ENCODE measurements at regions not wholly inside any gene's neighbourhood (a gene's known extent, or its start where the extent isn't known, plus 50 kb on each side); places are given as distances from the start of the nearest gene placed in this dataset.

GRCh38 chr12:114864837-114865551 is 181.0 kb upstream of the TBX3 start:
- TF ChIP-seq CTCF (IDR thresholded peaks at IDR 0.05): no peak
- no peaks in the 10 kb centered on the region for H3K4me1 ChIP-seq (ENCODE audit: control insufficient read depth in 1 of 2, insufficient read depth in 1 of 2, low read depth in 1 of 2, low read length in 1 of 2)

GRCh38 chr12:114863911-114864310 is 179.9 kb upstream of the TBX3 start:
- no peaks in the 10 kb centered on the region for H3K27me3 ChIP-seq
- no peaks in the 10 kb centered on the region for H3K9me3 ChIP-seq
- no peaks in the 10 kb centered on the region for H3K4me1 ChIP-seq (ENCODE audit: control insufficient read depth in 1 of 2, insufficient read depth in 1 of 2, low read depth in 1 of 2, low read length in 1 of 2)
- no peaks in the 10 kb centered on the region for H3K36me3 ChIP-seq
- TF ChIP-seq CTCF (IDR thresholded peaks at IDR 0.05): no peak
- no peak overlapping the region for H3K27ac ChIP-seq
- no peak overlapping the region for H3K4me3 ChIP-seq (ENCODE audit: low read depth in 1 of 2, low read length in 1 of 2)

More at GRCh38 chr12:114864837-114865551, 181.0 kb upstream of the TBX3 start:
- no peaks in the 10 kb centered on the region for H3K36me3 ChIP-seq
- H3K27ac ChIP-seq: no peak overlapping the region
- no peak overlapping the region for H3K4me3 ChIP-seq (ENCODE audit: low read depth in 1 of 2, low read length in 1 of 2)
- H3K9me3 ChIP-seq: no peaks in the 10 kb centered on the region
- no peaks in the 10 kb centered on the region for H3K27me3 ChIP-seq

GRCh38 chr12:114860969-114861368 is 177.0 kb upstream of the TBX3 start:
- Histone ChIP-seq H3K27me3 (no peaks in the 10 kb centered on the region), H3K9me3 (no peaks in the 10 kb centered on the region), H3K4me1 (ENCODE audit: control insufficient read depth in 1 of 2, insufficient read depth in 1 of 2, low read depth in 1 of 2, low read length in 1 of 2) (no peaks in the 10 kb centered on the region), H3K36me3 (no peaks in the 10 kb centered on the region), H3K4me3 (ENCODE audit: low read depth in 1 of 2, low read length in 1 of 2) (no peak overlapping the region), H3K27ac (no peak overlapping the region)
- TF ChIP-seq CTCF (IDR thresholded peaks at IDR 0.05): no peak

GRCh38 chr12:114858388-114859146 is 174.6 kb upstream of the TBX3 start:
- TF ChIP-seq CTCF (IDR thresholded peaks at IDR 0.05): no peak
- Histone ChIP-seq H3K4me1 (ENCODE audit: control insufficient read depth in 1 of 2, insufficient read depth in 1 of 2, low read depth in 1 of 2, low read length in 1 of 2) (no peaks in the 10 kb centered on the region), H3K27me3 (no peaks in the 10 kb centered on the region), H3K4me3 (ENCODE audit: low read depth in 1 of 2, low read length in 1 of 2) (no peak overlapping the region), H3K36me3 (no peaks in the 10 kb centered on the region), H3K9me3 (no peaks in the 10 kb centered on the region), H3K27ac (no peak overlapping the region)

- Histone ChIP-seq H3K27ac (no peak overlapping the region), H3K4me3 (ENCODE audit: low read depth in 1 of 2, low read length in 1 of 2) (no peak overlapping the region), H3K9me3 (no peaks in the 10 kb centered on the region), H3K4me1 (ENCODE audit: control insufficient read depth in 1 of 2, insufficient read depth in 1 of 2, low read depth in 1 of 2, low read length in 1 of 2) (no peaks in the 10 kb centered on the region), H3K27me3 (no peaks in the 10 kb centered on the region), H3K36me3 (no peaks in the 10 kb centered on the region)
- no peak for TF ChIP-seq CTCF (IDR thresholded peaks at IDR 0.05)
Observed at GRCh38 chr12:114855678-114856077, 171.7 kb upstream of the TBX3 start.
